ENCODE measurements at regions not wholly inside any gene's neighbourhood (a gene's known extent, or its start where the extent isn't known, plus 50 kb on each side); places are given as distances from the start of the nearest gene placed in this dataset.

GRCh38 chr3:130821806-130822205 lies 72.1 kb upstream of the ATP2C1 start:
- TF ChIP-seq, protein P1, sequence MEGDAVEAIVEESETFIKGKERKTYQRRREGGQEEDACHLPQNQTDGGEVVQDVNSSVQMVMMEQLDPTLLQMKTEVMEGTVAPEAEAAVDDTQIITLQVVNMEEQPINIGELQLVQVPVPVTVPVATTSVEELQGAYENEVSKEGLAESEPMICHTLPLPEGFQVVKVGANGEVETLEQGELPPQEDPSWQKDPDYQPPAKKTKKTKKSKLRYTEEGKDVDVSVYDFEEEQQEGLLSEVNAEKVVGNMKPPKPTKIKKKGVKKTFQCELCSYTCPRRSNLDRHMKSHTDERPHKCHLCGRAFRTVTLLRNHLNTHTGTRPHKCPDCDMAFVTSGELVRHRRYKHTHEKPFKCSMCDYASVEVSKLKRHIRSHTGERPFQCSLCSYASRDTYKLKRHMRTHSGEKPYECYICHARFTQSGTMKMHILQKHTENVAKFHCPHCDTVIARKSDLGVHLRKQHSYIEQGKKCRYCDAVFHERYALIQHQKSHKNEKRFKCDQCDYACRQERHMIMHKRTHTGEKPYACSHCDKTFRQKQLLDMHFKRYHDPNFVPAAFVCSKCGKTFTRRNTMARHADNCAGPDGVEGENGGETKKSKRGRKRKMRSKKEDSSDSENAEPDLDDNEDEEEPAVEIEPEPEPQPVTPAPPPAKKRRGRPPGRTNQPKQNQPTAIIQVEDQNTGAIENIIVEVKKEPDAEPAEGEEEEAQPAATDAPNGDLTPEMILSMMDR (IDR thresholded peaks at IDR 0.05; ENCODE audit: insufficient read depth, low read depth, low read length) = no peak
- no peak for TF ChIP-seq EZH2 (IDR thresholded peaks at IDR 0.05; ENCODE audit: insufficient read depth, low read length)

All from astrocyte (in vitro differentiated cells and primary cell).